Spleen (tissue), 11 donors: ENCODE measurements at regions not wholly inside any gene's neighbourhood (a gene's known extent, or its start where the extent isn't known, plus 50 kb on each side); places are given as distances from the start of the nearest gene placed in this dataset.

Experiments
- DNase-seq: peaks from one replicate; pipeline ENCODE4 v3.0.0-alpha.2; 2020
- H3K27ac ChIP-seq, 8 donors: fragments of 200-600 bp; sonication (generic) in 7 of 8; 1 replicate in 4 of 8; 2 replicates in 4 of 8; pipeline versions ENCODE4 v1.5.0 to v1.8.0; 2016 to 2021; ENCODE audit warnings: inconsistent platforms in 4 of 8, mild to moderate bottlenecking in 4 of 8, moderate library complexity in 1 of 8
- H3K27me3 ChIP-seq, 7 donors: fragments of 200-600 bp; sonication (generic) in 6 of 7; replicated peaks in 1 of 7; 1 replicate in 4 of 7; 2 replicates in 3 of 7; pipeline versions ENCODE4 v1.5.0 to v1.8.0; 2016 to 2021; ENCODE audit warnings: inconsistent platforms in 3 of 7, mild to moderate bottlenecking in 1 of 7
- H3K36me3 ChIP-seq, 6 donors: fragments of 200-600 bp; sonication (generic) in 5 of 6; 1 replicate in 4 of 6; 2 replicates in 2 of 6; pipeline versions ENCODE4 v1.5.0 to v1.8.0; 2016 to 2021; ENCODE audit warnings: inconsistent platforms in 2 of 6
- H3K4me1 ChIP-seq, 6 donors: fragments of 200-600 bp; sonication (generic) in 5 of 6; 1 replicate in 3 of 6; 2 replicates in 3 of 6; pipeline versions ENCODE4 v1.5.0 to v1.8.0; 2016 to 2021; ENCODE audit warnings: inconsistent platforms in 3 of 6
- H3K4me3 ChIP-seq, 8 donors: fragments of 200-600 bp; sonication (generic) in 7 of 8; 1 replicate in 4 of 8; 2 replicates in 4 of 8; pipeline versions ENCODE4 v1.5.0 to v1.8.0; 2016 to 2021; ENCODE audit warnings: inconsistent platforms in 4 of 8, mild to moderate bottlenecking in 4 of 8, moderate library complexity in 2 of 8
- H3K9me3 ChIP-seq, 8 donors: fragments of 200-600 bp; sonication (generic) in 7 of 8; 1 replicate in 4 of 8; 2 replicates in 4 of 8; pipeline versions ENCODE4 v1.5.0 to v1.8.0; 2016 to 2021; ENCODE audit warnings: inconsistent platforms in 4 of 8
- POLR2A ChIP-seq, 3 donors: fragments of 450-650 bp; IDR thresholded peaks; one replicate each; pipeline ENCODE4 v1.5.1; 2017; ENCODE audit warnings: antibody characterized with exemption in 3 of 3, mild to moderate bottlenecking in 1 of 3
- POLR2AphosphoS5 ChIP-seq, 3 donors: sonication (generic); formaldehyde crosslinking; IDR thresholded peaks; one replicate each; pipeline ENCODE4 v1.5.1; 2017; ENCODE audit warnings: antibody characterized with exemption in 3 of 3
- WGBS, 5 donors: extraction: QIAGEN DNeasy Blood & Tissue Kit in 3 of 5; methylation state at CpG; one replicate each; pipeline versions ENCODE4 v1.1.5 to v1.1.7; 2013 to 2018; 5-methylcytosine and 5-hydroxymethylcytosine counted together
- intact Hi-C: fragments of 100-400 bp; cut with DNase I; formaldehyde crosslinking; loops from one replicate; pipeline ENCODE4 v1.15.0; 2023; ENCODE audit warnings: low total_unique reads
- TF ChIP-seq, protein P1 (sequence below), 11 experiments: fragments of 200-600 bp in 7 of 11; fragments of 450-650 bp in 4 of 11; sonication (generic) in 4 of 11; IDR thresholded peaks in 8 of 11; conservative IDR thresholded peaks in 3 of 11; 1 replicate in 7 of 11; 2 replicates in 4 of 11; pipeline versions ENCODE4 v1.4.0 to v1.8.0; 2016 to 2021; ENCODE audit warnings: antibody characterized with exemption in 11 of 11, inconsistent platforms in 4 of 11, mild to moderate bottlenecking in 1 of 11
- donor health status: healthy with polysubstance abuse.
- donor health status: DM: no; HTN: no; CAD: no; lungs with moderate emphysema.
- donor health status: DM: no; HTN: no; CAD: no.
- donor health status: Bipolar disorder and iron deficiency.
- donor health status: healthy.
- donor health status: DM: no; HTN: no; CAD: no.
- donor health status: DM: yes; HTN: yes; CAD: no.

DNA sequence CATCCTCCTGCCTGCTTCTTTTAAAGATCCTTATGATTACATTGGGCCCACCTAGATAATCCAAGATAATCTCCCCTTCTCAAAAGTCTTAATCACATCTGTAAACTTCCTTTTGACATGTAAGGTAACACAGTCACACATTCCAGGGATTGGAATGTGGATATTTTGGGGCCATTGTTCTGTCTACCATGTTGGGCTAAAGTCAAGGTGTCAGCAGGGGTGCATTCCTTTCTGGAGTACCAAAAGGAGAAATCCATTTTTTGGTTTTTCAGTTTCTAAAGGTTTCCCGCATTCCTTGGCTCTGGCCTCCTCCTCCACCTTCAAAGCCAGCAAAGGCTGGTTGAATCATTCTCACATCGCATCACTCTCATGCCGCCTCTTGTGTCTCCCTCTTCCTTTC, 197.6 kb upstream of the NFE2L3 start:
- TF ChIP-seq, protein P1, sequence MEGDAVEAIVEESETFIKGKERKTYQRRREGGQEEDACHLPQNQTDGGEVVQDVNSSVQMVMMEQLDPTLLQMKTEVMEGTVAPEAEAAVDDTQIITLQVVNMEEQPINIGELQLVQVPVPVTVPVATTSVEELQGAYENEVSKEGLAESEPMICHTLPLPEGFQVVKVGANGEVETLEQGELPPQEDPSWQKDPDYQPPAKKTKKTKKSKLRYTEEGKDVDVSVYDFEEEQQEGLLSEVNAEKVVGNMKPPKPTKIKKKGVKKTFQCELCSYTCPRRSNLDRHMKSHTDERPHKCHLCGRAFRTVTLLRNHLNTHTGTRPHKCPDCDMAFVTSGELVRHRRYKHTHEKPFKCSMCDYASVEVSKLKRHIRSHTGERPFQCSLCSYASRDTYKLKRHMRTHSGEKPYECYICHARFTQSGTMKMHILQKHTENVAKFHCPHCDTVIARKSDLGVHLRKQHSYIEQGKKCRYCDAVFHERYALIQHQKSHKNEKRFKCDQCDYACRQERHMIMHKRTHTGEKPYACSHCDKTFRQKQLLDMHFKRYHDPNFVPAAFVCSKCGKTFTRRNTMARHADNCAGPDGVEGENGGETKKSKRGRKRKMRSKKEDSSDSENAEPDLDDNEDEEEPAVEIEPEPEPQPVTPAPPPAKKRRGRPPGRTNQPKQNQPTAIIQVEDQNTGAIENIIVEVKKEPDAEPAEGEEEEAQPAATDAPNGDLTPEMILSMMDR (IDR thresholded peaks at IDR 0.05 in 8 of 11, conservative IDR thresholded peaks at IDR 0.05 in 3 of 11) = no peak
- no peak for TF ChIP-seq POLR2AphosphoS5 (IDR thresholded peaks at IDR 0.05)
- no peak for TF ChIP-seq POLR2A (IDR thresholded peaks at IDR 0.05)
- Histone ChIP-seq H3K27ac (no peak overlapping the region), H3K4me3 (no peak overlapping the region), H3K36me3 (no peaks in the 10 kb centered on the region), H3K4me1 (peaks cover 9 to 26% (median 24%) of the 10 kb centered on the region in 6 donors), H3K9me3 (no peaks in the 10 kb centered on the region), H3K27me3 (peaks cover 0 to 25% (median 12%) of the 10 kb centered on the region in 7 donors)
- WGBS, 5 donors = 96 to 100% (median 99%) methylated on average over 3 of the region's 3 CpGs
- DNase-seq = no peak
- intact Hi-C loops = no loop called here

DNA sequence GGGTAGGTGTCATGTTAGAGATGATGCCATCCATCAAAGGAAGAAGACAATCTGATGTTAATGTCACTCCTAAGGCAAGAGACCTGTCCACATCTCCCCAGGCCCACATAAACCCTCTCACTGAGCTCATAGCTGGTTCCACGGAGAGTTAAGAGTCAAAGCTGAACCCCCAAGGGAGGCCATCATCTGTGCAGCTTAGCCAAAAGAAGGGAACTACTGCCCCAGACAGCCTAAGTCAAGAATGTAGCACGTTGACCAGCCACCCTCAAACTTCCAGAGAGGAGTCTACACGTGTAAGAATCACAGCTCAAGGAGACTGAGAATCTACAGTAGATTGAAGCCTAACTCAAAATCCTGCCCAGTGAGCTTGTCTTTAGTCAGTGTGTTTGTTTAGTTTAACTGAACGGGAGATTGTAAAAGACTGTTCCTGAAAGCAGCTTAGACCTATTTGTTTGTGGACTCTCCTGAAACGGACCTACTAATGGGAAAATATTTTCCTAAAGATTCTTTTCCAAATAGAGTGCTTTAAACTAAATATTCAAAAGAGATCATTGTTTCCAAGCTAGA, 192.7 kb upstream of the NFE2L3 start:
- no peak for TF ChIP-seq POLR2A (IDR thresholded peaks at IDR 0.05)
- no peak for DNase-seq
- Histone ChIP-seq H3K27me3 (peaks cover 0 to 38% (median 1%) of the 10 kb centered on the region in 7 donors), H3K4me3 (no peak overlapping the region), H3K9me3 (no peaks in the 10 kb centered on the region), H3K4me1 (peaks cover 0 to 7% (median 0%) of the 10 kb centered on the region in 6 donors), H3K36me3 (no peaks in the 10 kb centered on the region), H3K27ac (no peak overlapping the region)
- WGBS, 5 donors = 50 to 63% (median 53%) methylated on average over 5 of the region's 5 CpGs
- intact Hi-C loops = no loop called here

DNA sequence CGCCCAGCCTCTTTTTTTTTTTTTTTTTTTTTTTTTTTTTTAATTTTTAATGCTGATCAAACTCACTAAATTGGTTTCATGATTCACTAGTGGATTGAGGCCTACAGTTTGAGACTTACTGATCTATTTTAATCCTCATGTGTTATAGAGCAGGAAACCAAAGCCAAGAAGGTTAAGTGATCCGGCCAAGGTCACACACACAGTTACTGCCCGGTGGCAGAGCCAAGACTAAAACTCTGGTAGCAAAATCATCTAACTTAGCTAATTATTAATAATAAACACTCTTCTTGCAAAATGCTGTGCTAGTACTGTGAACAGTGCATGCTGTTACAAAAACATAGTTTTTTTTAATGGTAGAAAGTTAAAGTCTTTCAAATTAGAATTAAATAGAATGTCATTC, 188.3 kb upstream of the NFE2L3 start:
- TF ChIP-seq POLR2AphosphoS5 (IDR thresholded peaks at IDR 0.05) (no peak), POLR2A (IDR thresholded peaks at IDR 0.05) (no peak)
- TF ChIP-seq, protein P1 (IDR thresholded peaks at IDR 0.05 in 8 of 11, conservative IDR thresholded peaks at IDR 0.05 in 3 of 11) = no peak
- Histone ChIP-seq H3K9me3 (no peaks in the 10 kb centered on the region), H3K4me1 (peaks cover 0 to 30% (median 7%) of the 10 kb centered on the region in 6 donors), H3K27ac (peak overlapping the region in 2 of 8 donors; percentile 36 to 63), H3K27me3 (peaks cover 0 to 67% (median 6%) of the 10 kb centered on the region in 7 donors), H3K36me3 (no peaks in the 10 kb centered on the region), H3K4me3 (no peak overlapping the region)
- intact Hi-C loops = no loop called here
- WGBS, 5 donors = 63 to 78% (median 69%) methylated on average over 3 of the region's 3 CpGs
- DNase-seq = no peak

DNA sequence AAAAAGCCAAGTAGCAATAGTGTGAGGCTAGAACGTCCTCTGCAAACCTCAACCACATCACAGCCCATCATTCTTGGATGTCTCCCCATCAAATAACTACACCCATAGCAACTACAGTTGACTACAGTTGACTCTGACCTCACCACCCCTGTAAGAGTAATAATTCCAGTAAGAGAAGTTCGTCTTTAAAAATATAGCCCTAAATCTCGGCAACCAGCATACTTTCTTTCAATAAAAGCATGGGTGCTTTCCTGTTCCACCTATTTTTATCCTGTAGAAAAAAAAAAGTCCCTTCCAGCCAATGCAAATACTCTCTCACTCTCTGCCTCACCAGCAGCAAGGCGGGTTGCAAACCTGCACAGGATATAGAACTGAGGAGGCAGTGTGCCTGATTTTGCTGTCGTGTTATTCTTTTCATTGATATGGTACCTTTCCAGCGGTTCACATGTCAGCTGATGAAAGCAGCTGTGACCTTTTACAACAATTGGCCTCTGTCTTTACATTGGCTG, 187.5 kb upstream of the NFE2L3 start:
- DNase-seq = no peak
- TF ChIP-seq POLR2A (IDR thresholded peaks at IDR 0.05) (no peak), POLR2AphosphoS5 (IDR thresholded peaks at IDR 0.05) (peak in 1 of 3 donors; percentile 10)
- TF ChIP-seq, protein P1 (IDR thresholded peaks at IDR 0.05 in 8 of 11, conservative IDR thresholded peaks at IDR 0.05 in 3 of 11) = no peak
- Histone ChIP-seq H3K27ac (peak overlapping the region in 2 of 8 donors; percentile 36 to 63), H3K36me3 (no peaks in the 10 kb centered on the region), H3K27me3 (peaks cover 0 to 75% (median 6%) of the 10 kb centered on the region in 7 donors), H3K9me3 (no peaks in the 10 kb centered on the region), H3K4me3 (no peak overlapping the region), H3K4me1 (peaks cover 0 to 33% (median 8%) of the 10 kb centered on the region in 6 donors)
- WGBS, 5 donors = 61 to 74% (median 66%) methylated on average over 6 of the region's 6 CpGs
- intact Hi-C loops = no loop called here
